GM20431 (cell line): ENCODE measurements at regions not wholly inside any gene's neighbourhood (a gene's known extent, or its start where the extent isn't known, plus 50 kb on each side); places are given as distances from the start of the nearest gene placed in this dataset.

Source experiments
- in situ Hi-C: fragments of 300-500 bp; cut with MseI, MboI; formaldehyde crosslinking; loops from one replicate; pipeline ENCODE4 v1.15.0; 2020; ENCODE audit warnings: low sequenced_read_pairs; ENCODE audit not compliant: unreplicated experiment

DNA sequence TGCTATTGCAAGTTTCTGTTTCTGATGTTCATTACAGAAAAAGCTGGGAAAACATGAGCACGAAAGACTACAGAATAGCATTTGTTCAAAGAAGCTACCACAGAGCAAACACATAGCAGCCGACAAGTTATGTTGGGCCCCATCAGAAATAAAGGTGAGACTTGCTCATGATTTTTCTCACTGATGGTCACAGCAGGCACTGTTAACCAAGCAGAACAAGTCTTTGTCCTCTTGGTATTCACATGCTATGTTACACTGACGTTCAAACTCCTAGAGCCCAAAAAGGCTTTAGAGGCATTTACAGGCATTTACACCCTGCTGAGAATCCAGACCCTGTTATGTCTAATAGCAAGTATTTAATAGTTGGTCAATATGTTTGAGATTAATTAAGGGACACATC lies 235.0 kb upstream of the HNMT start:
- in situ Hi-C loops: no loop called here

GRCh38 chr2:137737559-137737958 lies 226.7 kb upstream of the HNMT start:
- in situ Hi-C loops: no loop called here

DNA sequence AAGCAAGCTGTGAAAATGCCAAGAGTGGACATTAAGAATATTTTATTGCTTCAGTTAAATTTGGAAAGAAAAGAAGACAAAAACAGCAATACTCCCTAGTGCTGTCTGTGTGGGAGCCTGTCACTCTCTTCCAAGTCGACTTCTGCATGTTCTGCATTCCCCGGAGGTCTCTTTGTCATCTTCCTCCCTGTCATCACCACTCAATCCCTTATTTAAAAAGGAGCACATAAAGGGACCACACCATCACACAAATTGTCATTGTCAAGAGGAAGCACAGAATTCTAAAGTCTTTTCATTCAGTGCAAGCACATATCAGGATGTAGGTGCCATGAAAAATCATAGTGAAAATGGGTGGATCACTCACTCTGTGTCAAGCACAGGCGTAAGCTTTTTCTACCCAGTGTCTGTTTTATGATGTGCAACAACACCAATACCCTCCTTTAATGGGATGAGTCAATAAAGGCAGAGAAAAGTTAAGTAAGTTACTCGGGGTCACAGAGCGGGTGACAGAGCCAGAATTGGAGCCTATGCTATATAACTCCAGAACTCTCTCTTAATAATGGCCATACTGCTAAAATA lies 222.4 kb upstream of the HNMT start:
- in situ Hi-C loops: no loop called here

DNA sequence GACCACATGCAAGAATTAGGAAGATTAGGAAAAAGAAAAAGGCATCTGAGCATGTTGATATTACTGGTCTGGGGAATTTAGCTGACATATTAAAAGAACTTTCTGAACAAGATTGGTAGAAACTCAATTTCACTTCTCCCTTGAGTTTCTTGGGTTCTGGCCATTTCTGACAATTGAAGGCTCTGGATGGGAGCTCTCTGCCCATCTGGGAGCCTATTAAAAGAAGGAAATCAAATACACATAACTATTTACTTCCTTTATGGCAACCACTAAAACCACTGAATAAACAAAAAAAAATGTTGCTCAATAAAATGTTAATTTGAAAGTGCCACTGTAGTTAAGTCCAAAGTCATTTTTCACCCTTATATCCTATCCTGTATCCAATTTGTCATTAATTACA lies 216.8 kb upstream of the HNMT start:
- in situ Hi-C loops: no loop called here

GRCh38 chr2:137748533-137748932 lies 215.7 kb upstream of the HNMT start:
- in situ Hi-C loops: no loop called here

DNA sequence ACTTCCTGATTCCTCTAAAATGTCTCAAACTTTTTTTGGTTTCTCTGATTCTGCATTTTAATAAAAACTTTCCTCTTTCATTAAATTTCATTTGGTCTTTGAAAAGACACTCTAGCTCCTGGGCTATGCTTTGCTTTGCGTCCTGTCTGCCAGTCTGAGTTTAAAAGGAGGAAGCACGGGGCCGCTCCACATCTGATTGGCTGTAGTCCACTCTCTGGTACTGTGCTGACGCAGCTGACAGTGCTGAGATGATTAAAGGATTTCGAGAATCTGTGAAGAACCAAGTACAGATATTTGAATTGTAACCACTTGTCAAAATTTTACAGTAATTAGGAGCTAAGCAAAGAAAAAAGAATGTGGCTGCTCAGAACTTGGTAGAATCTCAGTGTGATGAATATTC lies 199.6 kb upstream of the HNMT start:
- in situ Hi-C loops: no loop called here

DNA sequence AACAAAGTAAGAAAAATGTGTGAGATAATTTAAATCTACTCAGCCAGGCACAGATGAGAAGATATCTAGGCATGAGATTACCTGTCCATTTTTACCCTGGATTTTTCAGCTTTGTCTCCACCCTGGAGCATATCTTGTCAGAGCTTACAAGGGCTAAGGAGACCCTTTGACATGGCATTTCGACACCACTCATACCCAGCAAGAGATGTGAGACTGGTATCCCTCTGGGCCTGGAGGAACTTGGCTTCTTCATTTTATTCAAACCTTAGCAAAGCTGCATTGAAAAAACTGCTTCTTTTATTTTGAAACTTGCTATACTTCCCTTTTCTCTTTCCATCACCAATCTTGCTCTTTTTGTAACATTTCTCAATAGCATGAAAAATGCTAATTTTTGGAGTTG lies 194.9 kb upstream of the HNMT start:
- in situ Hi-C loops: no loop called here

DNA sequence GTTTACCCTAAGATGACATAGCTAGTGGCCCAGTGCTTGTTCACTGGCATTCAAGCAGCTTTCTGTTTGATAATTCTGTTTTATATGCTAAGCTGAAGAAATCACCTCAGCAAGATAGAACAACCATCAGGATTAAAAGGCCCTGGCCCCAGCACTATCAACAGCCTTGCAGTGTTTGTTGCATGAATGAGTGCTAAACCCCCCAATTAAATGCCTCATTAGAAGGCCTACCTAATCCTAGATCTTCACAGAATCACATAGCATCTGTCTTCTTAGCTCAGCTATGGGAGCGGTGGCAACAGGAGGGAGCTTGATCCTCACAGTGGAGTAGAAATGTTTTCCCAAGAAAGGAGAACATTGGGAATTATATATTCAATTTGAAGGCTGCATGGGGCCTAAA lies 194.1 kb upstream of the HNMT start:
- in situ Hi-C loops: no loop called here

GRCh38 chr2:137771064-137771463 lies 193.2 kb upstream of the HNMT start:
- in situ Hi-C loops: no loop called here

DNA sequence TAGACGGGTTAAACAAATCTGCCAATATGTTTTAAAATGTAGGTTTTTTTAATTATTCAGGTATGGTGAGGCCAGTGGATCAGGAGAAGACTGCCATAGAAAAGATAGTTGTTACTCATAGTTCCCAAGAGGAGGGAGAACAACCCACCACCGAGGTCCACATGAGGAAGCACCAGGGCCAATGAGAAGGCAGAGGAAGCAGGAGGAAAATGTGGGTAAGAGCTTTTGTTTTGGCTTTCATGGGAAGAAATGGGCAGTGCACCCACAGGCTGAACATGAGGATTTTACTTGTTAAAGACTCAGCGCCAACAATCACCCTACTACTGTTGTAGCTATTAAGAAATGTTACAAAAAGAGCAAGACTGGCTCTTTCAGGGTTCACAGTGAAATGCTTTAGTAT lies 191.8 kb upstream of the HNMT start:
- in situ Hi-C loops: no loop called here

GRCh38 chr2:137775529-137775928 lies 188.7 kb upstream of the HNMT start:
- in situ Hi-C loops: no loop called here

GRCh38 chr2:137776697-137777096 lies 187.6 kb upstream of the HNMT start:
- in situ Hi-C loops: no loop called here

DNA sequence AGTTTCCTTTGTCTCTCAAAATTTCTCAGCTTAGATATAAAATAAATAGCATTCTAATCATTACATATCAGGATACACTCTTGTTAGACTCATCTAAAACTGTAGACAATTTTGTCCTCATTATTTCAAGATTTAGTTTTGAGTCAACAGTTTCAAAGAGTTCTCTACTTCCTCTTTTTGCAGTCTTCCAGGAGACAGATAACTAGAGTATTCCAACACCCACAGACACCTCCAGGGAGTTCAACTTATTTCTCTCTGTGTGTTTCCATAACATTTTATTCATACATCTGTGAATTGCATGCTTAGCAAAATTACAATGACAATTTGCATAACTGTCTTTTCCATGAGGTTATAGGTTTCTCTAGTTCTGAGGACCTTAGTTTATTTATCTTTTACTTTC lies 166.6 kb upstream of the HNMT start:
- in situ Hi-C loops: no loop called here

- in situ Hi-C loops: no loop called here
Observed at GRCh38 chr2:137799600-137799999, 164.7 kb upstream of the HNMT start.

- in situ Hi-C loops: no loop called here
Observed at GRCh38 chr2:137800386-137800785, 163.9 kb upstream of the HNMT start.

GRCh38 chr2:137801228-137801627 lies 163.0 kb upstream of the HNMT start:
- in situ Hi-C loops: no loop called here

DNA sequence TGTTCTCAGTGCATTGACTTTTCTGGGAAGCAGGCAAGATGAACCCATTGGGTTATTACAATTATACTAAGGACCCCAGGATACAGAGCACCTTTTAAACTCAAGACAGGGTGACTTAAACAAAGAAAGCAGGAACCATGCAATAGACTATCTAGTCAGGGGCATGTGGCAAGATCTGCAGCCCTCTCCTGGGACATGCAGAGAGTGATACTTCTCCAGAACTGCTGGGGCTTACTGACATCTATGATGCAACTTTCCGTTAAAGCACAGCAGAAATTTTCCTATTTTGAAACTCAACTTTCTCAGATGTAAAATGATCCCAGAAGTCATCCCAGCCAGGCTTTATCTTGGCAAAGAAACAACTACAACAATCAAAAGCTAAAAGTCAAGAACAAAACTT lies 162.2 kb upstream of the HNMT start:
- in situ Hi-C loops: no loop called here

GRCh38 chr2:137806068-137806805 lies 158.0 kb upstream of the HNMT start:
- in situ Hi-C loops: no loop called here

DNA sequence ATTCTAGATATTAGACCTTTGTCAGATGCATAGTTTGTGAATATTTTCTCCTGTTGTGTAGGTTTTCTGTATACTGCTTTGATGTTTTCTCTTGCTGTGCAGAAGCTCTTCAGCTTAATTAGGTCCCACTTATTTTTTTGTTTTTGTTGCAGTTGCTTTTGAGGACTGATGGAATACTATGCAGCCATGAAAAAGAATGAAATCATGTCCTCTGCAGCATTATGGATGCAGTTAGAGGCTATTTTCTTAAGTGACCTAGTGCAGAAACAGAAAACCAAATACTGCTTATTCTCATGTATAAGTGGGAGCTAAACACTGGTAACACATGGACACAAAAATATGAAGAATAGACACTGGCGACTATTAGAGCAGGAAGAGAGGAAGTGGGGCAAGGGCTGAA lies 155.0 kb upstream of the HNMT start:
- in situ Hi-C loops: no loop called here

DNA sequence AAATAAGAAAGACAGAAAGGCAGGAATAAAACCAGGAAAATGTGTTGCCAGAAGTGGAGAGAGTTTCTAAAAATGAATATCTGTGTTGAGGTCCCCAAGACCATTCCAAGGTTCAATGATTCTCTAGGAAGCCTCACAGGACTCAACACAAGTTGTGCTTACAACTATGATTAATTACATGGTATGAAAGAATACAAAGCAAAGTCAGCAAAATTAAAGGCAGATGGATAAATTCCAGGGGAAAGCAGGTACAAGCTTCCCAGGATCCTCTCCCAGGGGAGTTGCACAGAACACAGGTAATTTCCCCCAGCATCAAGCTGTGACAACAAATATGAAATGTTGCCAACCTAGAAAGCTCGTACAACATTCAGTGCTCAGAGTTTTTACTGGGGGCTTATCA lies 154.4 kb upstream of the HNMT start:
- in situ Hi-C loops: no loop called here

- in situ Hi-C loops: no loop called here
Observed at GRCh38 chr2:137812517-137812916, 151.8 kb upstream of the HNMT start.

GRCh38 chr2:137813176-137813575 lies 151.1 kb upstream of the HNMT start:
- in situ Hi-C loops: no loop called here
